ENCODE measurements at regions not wholly inside any gene's neighbourhood (a gene's known extent, or its start where the extent isn't known, plus 50 kb on each side); places are given as distances from the start of the nearest gene placed in this dataset.
"Not testable (repeated sequence)": the region's sequence is repeated elsewhere in the genome, so short reads cannot be mapped to it uniquely, and the experiment has no call there.

DNA sequence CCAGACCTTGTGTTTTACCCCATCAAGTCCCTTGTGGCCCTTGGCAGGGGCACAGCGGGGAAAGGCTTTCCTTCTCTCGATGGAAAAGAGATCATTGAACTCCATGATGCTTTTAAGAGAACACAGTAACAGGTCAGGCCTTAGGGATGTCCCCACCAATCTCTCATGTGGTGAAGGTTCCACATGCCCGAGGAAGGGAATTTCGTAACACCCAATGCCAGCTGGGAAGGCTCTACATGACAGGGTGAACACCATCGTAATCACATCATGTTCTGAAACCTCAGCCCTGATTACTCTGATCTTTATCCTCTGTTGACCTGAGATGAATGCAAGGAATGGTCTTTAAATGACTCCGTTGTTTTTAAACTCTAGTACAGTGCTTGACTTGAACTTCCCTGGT lies 105.5 kb upstream of the SPAG17 start:
- DNase-seq: peak; percentile 2

DNA sequence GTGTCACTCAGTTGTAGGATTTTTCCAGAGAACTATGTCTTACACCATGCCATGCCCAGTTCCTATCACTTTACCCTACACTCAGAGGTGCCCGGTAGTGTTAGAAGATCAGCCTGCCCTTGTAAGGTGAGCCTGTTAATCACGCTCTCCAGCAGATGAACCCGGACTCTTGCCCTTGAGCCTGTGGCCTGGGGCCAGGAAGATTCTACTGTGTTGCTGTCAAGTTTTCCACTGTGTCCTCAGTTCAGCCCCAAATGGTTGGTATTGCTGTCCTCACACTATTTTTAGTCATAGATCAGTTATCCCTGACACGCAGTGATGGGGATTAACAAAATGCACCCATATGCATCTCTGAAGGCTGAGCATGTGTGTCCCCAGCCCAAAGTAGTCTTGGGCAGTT lies 105.0 kb upstream of the SPAG17 start:
- no peak for DNase-seq

DNA sequence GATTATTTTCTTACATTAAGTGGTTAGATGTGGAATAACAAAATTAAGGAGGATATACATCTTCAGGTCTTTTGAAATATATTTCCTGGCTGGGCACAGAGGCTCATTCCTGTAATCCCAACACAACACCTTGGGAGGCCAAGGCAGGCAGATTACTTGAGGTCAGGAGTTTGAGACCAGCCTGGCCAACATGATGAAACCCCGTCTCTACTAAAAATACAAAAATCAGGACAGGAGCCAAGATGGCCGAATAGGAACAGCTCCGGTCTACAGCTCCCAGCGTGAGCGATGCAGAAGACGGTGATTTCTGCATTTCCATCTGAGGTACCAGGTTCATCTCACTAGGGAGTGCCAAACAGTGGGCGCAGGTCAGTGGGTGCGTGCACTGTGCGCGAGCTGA lies 95.6 kb upstream of the SPAG17 start:
- not testable (repeated sequence) for DNase-seq

DNA sequence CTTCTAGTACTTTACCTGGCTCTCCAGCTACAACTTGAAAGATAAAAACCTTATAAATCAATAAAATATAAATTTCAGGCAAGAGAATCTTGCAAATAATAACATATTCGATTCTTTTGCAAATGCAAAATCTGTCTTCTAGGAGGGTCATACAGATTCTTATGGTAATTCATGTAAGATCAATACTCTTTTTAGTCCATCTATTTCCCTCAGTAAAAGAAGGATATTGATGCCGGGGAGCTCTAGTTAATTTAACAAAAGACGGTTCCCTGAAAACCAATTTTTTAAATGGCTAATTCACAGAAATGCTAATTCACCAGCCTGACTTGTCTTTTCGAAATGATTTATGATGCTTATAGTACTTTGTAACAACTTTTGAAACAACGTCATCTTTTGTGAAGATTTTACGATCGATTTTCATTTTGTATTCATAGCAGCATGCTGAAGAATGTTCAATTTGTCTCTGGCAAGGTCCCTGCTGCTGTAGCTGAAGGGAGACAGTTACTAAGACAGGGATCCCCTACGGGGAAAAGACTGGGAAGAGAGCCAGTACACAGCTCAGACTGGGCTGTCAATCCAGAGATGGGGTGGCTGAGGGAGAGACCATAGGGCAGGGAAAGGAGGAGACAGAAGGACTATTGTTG lies 90.6 kb upstream of the SPAG17 start:
- no peak for DNase-seq

DNA sequence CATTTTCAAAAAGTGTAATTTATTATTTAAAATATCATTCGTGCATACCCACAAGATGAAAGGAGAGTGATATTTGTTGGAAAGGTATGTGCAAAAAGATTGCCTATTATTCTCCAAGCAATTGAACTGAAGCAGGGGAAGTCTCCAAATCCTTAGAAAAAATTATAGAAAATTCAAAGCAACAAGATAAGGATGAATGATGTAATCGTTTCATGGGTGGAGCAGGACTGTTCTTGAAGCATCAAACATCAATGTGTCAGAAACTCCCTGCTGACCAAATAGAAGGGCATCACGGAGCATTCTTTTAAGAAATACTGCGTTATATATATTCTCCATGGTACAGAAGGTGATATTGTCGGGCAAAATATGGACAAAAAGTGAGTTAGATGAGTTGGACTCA lies 87.9 kb upstream of the SPAG17 start:
- DNase-seq: no peak

DNA sequence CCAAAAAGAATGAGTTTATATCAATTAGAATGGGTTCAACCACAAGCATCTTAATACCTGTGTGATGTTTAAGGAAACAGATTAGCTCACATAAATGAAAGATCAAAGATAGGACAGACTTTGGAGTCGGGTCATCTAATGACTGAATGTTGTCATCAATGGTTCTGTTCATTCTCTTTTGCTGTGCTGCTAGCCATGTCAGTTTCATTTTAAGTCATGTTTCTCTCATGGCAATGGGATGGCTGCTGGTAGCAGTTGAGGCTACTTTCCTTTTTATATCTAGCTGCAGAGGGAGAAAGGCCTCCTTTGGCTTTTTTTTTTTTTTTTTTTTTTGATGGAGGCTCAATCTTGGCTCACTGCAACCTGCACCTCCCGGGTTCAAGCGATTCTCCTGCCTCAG lies 86.9 kb upstream of the SPAG17 start:
- no peak for DNase-seq

DNA sequence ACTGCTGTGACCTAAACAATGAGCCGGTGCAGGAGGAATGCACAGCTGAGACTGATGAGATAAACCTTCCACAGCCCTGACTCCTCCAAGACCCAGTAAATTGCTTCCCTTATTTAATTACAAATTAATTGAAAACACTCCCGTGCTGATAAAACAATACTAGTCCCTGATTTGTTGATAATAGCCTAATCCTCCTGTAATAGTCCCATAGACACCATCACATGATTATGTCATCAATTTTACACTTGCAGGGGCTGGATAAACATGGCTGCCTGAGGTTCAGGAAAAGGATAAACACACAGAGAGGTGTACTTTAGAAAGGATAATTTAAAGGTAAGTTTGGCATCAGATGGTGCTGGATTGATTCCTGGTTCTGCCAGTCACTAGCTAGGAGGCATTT lies 84.6 kb upstream of the SPAG17 start:
- DNase-seq: no peak

DNA sequence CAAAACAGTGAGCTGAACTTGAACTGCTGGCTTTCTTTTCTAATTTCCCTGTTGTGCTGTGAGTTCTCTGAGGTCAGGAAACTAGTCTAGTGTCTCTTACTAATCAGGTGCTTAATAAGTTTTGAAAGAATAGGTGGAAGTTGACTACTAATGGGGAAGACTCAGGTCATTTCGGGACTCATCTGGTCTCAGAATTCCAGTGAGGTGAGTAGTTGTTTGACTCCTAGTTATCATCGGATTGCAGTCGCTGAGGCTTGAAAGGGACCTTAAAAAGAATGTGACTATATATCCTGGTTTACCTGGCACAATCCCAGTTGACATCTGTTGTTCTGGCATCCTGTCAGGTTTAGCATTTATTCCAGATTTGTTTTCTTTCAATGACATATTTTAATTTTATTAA lies 81.4 kb upstream of the SPAG17 start:
- no peak for DNase-seq

DNA sequence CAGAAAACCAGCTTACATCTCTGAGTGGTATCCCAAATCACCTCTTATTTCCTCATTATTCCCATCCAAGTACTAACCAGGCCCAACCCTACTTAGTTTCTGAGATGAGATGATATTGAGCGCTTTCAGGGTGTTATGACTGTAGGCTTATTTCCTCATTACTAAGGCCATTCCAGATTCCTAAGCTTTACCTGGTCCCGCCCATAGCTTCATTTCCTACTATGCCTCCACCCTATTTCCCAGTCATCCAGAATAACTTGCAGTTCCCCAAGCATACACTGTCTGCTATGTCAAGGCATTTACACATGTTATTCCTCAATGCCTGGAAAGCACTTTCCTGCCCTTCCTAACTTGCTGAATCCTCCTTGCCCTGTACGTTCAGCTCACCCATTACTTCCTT lies 79.3 kb upstream of the SPAG17 start:
- no peak for DNase-seq

DNA sequence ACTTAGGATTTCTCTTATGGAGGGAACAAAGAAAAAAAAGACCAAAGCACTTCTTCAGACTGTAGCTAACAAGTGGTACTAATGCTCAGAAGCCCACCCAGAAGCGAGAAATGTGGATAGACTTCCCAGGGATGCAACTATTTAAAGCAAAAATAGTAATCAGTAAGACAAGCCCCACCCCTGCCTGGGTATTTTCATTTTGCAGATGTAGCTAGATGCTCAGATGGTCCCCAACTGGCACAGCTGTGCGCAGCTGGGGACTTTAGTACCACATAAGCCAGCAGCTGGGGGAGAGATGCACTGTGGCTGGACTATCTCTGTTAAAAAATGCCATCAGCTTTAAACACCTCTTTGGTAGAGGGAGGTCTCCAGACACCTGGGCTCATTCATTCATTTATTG lies 77.8 kb upstream of the SPAG17 start:
- no peak for DNase-seq

DNA sequence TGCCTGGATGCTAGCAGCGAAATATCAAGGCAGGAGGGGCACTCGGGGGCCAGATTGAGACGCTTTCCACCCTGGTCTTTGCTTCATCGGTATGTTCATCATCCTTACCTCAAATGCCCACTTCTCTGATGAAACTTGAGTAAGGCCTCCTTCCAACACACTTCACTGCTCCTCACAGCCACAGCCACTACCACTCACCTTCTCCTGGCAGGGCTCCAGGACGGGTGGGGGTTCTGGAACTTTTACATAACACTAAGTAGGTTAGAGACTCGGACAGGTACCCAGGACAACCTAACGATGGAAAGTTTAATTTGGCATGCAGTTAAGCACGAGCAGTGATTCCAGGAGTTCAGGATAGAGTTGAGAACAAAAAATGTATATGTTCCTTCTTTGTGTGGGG lies 73.9 kb upstream of the SPAG17 start:
- DNase-seq: no peak

DNA sequence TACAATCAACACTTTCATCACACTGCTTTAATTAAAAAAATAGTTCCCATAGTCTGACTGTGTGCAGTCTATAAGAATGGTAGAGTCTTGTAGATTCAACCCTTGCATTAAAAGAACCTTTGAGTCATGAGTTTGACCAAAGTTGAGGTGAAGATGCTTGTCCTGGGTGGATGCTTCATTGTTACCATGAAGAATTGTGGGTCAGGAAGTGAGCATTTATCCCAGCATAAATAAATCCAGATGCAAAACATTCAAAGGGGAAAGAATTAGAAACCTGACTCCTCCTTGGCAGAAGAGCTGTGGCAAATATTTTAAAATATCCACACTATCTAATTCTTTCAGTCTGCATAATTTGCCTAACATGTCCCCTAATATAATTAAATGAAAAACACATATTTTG lies 72.9 kb upstream of the SPAG17 start:
- no peak for DNase-seq

DNA sequence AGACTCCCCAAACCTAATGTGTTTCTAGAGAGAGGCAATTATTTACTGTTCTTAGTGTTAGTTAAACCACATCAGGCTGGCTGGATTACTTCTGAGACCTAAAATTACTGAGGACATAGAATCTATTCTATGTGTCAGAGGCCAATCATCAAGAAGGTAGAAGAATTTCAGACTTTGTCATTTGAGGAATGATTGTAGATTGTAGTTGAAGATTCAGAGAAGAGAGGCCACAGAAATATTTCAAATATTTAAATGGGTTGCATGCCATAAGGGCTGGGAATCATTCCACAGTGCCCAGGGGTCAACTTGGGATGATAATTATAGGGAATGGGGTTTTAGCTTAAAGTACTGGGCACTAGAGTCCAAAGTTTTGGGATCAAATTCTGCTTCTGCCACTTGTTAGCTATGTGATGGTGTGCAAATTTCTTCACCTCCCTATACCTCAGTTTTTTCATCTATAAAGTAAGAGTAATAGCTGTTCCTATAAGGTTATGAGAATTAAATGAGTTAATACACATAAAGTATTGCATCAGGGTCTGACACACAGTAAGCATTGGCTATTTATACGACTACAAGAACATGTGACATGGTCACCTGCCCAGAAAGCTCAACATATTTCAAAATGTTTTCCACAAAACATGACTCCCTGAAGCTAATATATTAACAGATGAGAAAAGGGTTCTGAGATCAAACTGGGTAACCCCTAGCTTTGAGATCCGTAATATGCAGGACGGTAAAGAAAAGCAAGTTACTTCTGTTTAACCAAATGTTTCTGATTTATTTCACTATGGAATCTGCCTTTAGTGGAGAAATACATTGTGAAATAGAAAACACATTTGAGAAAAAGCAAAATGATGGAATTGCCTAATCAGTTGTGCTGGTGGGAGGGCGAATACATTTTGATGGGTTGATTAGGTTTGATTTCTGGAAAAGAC lies 69.7 kb upstream of the SPAG17 start:
- DNase-seq: no peak

DNA sequence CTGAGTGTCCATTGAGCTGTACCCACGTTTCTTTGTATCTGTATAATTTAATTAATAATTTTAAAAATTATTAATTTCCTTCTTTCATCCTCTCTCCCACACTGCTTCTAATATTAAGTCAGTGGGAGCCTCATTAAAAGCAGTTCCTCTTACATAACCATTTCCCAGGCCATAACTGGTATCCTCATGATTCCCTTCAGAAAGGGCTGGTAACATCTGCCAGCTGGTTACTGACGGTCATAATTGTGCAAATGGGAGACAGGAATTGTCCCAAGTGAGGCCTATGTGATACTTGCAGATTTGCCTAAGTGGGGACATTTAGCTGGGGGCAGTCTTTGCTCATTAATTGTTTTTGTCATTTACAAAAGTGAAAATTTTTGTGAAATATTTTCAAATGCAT lies 69.0 kb upstream of the SPAG17 start:
- no peak for DNase-seq

DNA sequence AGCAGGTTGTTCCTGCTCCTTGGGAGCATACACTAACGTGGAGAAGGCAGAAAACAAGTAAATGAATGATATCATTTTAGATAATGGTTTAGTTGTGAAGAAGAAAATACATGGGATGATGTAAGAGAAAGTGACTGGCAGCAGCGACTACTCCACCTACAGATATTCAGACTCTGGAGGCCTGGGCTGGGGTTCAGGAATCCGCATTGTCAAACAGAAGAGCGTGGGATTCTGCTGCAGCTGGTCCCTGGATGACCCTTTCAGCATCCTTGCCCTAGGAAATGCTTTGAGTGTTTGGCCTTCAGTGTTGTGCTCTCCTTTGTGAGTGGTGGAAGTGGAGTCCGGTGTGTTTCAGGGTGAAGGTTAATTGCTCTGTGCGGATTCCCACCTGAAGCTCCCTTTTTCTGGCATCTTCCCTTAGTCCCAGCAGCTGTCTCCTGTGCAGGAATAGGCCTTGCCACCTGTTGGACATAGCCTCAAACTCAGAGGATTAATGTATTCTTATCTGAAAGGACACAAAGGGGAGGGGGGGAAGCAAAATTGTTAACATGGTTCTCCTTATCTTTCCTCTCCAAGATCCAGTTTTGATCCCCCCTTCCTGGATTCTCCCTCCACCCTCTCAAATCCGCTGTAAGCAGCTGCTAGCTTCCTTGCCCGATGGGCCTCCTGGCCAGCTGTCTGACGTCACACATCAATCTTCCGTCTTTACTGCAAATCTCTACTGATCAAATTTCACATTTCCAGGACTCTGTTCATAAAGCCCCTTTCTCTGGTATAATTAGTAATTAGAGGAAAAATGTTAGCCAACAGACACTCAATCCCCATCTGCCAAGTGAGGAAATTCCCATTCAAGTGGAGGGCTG lies 68.3 kb upstream of the SPAG17 start:
- DNase-seq: no peak

DNA sequence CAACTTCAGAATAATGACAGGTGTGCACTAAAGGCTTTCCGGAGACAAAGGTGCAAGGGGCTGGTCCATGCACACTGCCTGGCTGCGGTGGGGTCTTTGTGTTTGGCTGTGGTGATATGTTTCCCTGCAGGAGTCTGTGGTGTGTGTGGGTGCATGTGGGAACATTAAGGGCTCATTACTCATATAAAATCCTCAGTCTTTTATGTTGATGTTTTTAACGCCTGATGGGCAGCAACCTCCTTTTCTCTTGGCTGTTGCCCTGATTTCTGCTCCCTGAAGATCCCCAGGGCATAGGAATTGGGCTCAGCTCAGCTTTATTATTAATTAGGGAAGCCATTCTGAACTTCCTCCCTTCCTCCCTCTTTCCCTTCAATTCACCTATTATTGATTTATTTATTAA lies 67.6 kb upstream of the SPAG17 start:
- DNase-seq: no peak

DNA sequence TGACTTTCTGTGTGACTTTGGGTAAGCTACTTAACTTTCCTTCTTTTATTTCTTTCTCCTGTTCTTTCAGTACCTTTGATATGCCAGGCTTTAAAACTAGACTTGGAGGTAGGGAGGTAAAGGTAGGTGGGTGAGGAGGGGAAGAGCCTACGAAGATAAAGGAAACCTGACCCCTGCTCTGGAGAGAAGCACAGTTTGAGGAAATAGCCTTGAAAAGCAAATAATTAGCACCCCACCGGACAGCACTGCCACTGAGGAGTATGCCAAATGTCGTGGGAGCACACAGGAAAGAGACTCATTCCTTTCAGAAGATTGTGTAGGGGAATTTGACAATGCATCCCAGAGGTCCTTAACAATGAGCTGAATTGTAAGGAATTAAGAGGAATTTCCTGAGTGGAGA lies 65.2 kb upstream of the SPAG17 start:
- no peak for DNase-seq

DNA sequence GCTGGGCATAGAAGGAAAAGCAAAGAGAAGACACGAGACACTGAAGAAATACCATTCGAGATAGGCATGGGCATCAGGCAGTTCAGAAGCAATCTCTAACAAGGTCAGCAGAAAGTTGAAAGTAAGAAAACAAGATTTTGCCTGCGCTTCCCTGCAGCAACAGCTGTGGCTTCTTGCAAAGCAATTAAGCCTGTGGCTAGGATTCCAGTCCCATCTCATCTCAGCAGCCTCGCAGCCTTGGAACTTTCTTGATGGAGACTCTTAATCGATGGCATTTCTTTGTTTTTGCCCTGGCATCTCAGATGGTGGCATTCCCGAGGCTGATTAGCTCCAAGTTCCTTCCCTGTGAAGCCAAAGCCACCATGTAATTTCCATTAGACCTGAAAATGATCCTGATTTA lies 64.6 kb upstream of the SPAG17 start:
- DNase-seq: no peak

DNA sequence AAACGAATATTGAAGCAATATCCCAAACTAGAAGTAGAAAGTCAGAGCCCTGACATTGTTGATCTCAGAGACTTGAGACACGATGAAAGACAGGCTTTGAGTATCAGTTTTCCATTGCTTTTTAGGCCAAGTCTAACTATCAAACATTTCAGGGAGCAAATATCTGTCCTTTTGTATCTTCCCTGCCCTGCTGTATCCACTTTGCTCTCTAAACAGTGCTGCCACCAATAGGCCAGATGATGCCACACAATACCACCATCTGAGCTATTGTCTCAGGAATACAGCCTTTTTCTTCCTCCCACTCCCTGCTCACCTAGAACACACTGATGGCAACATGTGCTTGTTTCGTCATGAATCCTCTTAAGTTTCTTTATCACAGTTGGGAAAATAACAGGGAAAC lies 62.6 kb upstream of the SPAG17 start:
- no peak for DNase-seq

DNA sequence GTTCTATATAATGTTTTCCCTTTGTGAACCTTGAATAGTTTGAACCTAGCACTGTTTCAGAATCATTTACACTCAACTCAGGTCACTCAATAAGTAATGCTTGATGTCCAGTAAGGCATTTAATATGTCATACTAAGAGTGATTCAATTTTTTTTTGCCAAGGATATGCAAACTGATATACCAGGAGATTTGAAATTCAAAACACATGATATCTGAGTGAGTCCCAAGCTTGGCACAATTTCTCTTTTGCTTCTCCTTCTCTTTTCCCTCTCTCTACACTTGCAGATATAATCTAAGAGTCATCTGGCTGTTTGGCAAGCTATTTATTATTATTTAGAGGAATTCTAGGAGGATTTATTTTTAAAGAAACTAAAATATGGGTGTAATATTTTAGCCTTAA lies 61.6 kb upstream of the SPAG17 start:
- DNase-seq: no peak

DNA sequence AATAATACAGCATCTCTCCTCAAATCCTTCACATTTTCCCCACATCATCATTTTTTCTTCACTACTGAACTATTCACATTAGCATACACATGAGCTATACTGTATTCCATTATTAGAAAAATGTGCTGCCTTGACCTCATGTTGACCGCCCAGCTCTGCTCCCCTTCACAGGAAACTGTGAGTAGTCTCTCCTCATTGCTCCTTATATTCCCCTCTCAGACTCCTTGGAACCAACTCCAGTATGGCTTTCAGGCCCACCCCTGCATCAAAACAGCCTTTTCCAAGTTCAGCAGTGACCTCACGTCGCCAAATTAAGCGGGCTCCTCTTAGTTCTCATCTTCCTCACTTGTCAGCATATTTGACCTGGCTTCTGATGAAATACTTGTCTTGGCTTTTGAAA lies 59.2 kb upstream of the SPAG17 start:
- no peak for DNase-seq

DNA sequence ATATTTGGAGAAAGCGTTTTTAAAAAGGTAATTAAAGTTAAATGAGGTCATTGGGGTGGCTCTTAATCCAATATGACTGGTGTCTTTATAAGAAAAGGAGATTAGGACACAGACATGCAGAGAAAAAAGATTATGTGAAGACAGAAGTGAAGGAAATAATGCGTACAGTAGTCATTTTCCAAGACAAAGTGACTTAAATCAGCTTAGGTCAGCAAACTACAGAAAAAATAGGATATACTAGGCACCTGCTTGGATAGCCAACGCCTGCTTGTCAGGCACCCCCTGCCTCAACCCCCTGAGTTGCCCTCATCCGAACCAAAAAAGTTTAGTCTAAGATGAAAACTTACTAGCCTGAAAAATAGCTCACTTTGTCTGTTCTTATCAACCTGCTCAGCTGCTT lies 58.2 kb upstream of the SPAG17 start:
- DNase-seq: no peak
